ENCODE measurements at regions not wholly inside any gene's neighbourhood (a gene's known extent, or its start where the extent isn't known, plus 50 kb on each side); places are given as distances from the start of the nearest gene placed in this dataset.

- TF ChIP-seq RXRA (IDR thresholded peaks at IDR 0.05), result no peak
- TF ChIP-seq EGR1 (IDR thresholded peaks at IDR 0.05; ENCODE audit: low read depth in 2 of 2), result no peak
- TF ChIP-seq JUND (IDR thresholded peaks at IDR 0.05), result no peak
- TF ChIP-seq NR2F2 (IDR thresholded peaks at IDR 0.05), result no peak
- TF ChIP-seq ZBTB33 (IDR thresholded peaks at IDR 0.05), result no peak
- peak; percentile 43 for TF ChIP-seq FOXA1 (IDR thresholded peaks at IDR 0.05)
- no peak for TF ChIP-seq HNF4G (IDR thresholded peaks at IDR 0.05)
- no peak for TF ChIP-seq YY1 (IDR thresholded peaks at IDR 0.05)
- peak; percentile 76 for TF ChIP-seq FOXA2 (IDR thresholded peaks at IDR 0.05)
- TF ChIP-seq REST (IDR thresholded peaks at IDR 0.05), result no peak
- TF ChIP-seq TAF1 (conservative IDR thresholded peaks at IDR 0.05), result no peak
- TF ChIP-seq HNF4A (conservative IDR thresholded peaks at IDR 0.05), result no peak
- TF ChIP-seq, protein P1, sequence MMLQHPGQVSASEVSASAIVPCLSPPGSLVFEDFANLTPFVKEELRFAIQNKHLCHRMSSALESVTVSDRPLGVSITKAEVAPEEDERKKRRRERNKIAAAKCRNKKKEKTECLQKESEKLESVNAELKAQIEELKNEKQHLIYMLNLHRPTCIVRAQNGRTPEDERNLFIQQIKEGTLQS (IDR thresholded peaks at IDR 0.05), result no peak
- TF ChIP-seq MAX (IDR thresholded peaks at IDR 0.05), result no peak
- TF ChIP-seq CTCF (IDR thresholded peaks at IDR 0.05; ENCODE audit: low read depth, low read length, missing input control), result peak; percentile 78
- no peak for TF ChIP-seq SP1 (IDR thresholded peaks at IDR 0.05)
- TF ChIP-seq GABPA (IDR thresholded peaks at IDR 0.05 in 1 of 2, conservative IDR thresholded peaks at IDR 0.05 in 1 of 2), result no peak
- peak; percentile 67 to 78 for TF ChIP-seq RAD21 (IDR thresholded peaks at IDR 0.05)
- no peak for DNase-seq (ENCODE audit: low spot score)
- Histone ChIP-seq H3K9ac (ENCODE audit: low read depth in 1 of 2, low read length in 2 of 2) (no peak overlapping the region), H3K36me3 (ENCODE audit: control insufficient read depth in 4 of 4, insufficient read depth in 3 of 4, low read depth in 1 of 4, low read length in 3 of 4) (no peaks in the 10 kb centered on the region), H3K4me3 (ENCODE audit: low read depth in 1 of 3, low read length in 3 of 3) (no peak overlapping the region), H3K27ac (ENCODE audit: low read depth in 1 of 2, low read length in 2 of 2) (no peak overlapping the region), H3K4me1 (ENCODE audit: control insufficient read depth in 4 of 4, insufficient read depth in 4 of 4, low read length in 3 of 4) (no peaks in the 10 kb centered on the region), H3K27me3 (ENCODE audit: control insufficient read depth in 4 of 4, insufficient read depth in 4 of 4, low read length in 3 of 4) (no peaks in the 10 kb centered on the region), H3K9me3 (ENCODE audit: control insufficient read depth in 4 of 4, low read length in 3 of 4) (peaks cover 0 to 4% (median 2%) of the 10 kb centered on the region in 4 donors)
- WGBS, result 52% methylated on average over 6 of the region's 6 CpGs
Observed at GRCh38 chr2:152861349-152861942, 143.0 kb downstream of the ARL6IP6 start.

Data from liver (tissue), 8 donors.